H1 (cell line): ENCODE measurements at regions not wholly inside any gene's neighbourhood (a gene's known extent, or its start where the extent isn't known, plus 50 kb on each side); places are given as distances from the start of the nearest gene placed in this dataset.

Source experiments
- CTCF ChIA-PET: fragments of 300-600 bp; sonication (Branson Sonifier 250); formaldehyde crosslinking; loops from one replicate; lab custom pipeline; 2021; ENCODE audit not compliant: partially characterized antibody; lab: Charles Lee
- POLR2A ChIA-PET: fragments of 300-600 bp; sonication (Branson Sonifier 250); formaldehyde crosslinking; loops from one replicate; lab custom pipeline; 2021; ENCODE audit warnings: inconsistent platforms; ENCODE audit not compliant: partially characterized antibody; lab: Charles Lee
- DNase-seq, 2 experiments: peaks; one replicate each; pipeline versions ENCODE4 v3.0.0 to v3.0.0-alpha.2; 2010 to 2022; ENCODE audit warnings: low spot score in 2 of 2, low read depth in 1 of 2, mixed read lengths in 1 of 2
- FAIRE-seq: peaks from 2 replicates; lab custom pipeline; 2011; peaks lifted over from hg19 to GRCh38; lab: Jason Lieb, UNC
- H2AFZ ChIP-seq: 2 replicates; pipeline ENCODE4 v1.8.1; 2012; ENCODE audit warnings: low read length, inconsistent platforms
- H2AK5ac ChIP-seq: 2 replicates; pipeline ENCODE4 v1.6.1; 2013; ENCODE audit warnings: low read depth, low read length
- H2BK120ac ChIP-seq: replicated peaks from 2 replicates; pipeline ENCODE3; 2013; ENCODE audit warnings: low read depth, low read length, inconsistent platforms
- H2BK12ac ChIP-seq: 2 replicates; pipeline ENCODE4 v1.6.1; 2013; ENCODE audit warnings: low read depth, low read length
- H2BK15ac ChIP-seq: 2 replicates; pipeline ENCODE4 v1.6.1; 2013; ENCODE audit warnings: low read length
- H2BK20ac ChIP-seq: 2 replicates; pipeline ENCODE4 v1.6.1; 2013; ENCODE audit warnings: low read length
- H2BK5ac ChIP-seq: 2 replicates; pipeline ENCODE4 v1.6.1; 2013; ENCODE audit warnings: low read depth, low read length
- H3K14ac ChIP-seq: 2 replicates; pipeline ENCODE4 v1.6.1; 2013; ENCODE audit warnings: inconsistent platforms; ENCODE audit not compliant: insufficient read length
- H3K18ac ChIP-seq: 2 replicates; pipeline ENCODE4 v1.6.1; 2013; ENCODE audit warnings: low read length; ENCODE audit errors: extremely low read depth
- H3K23ac ChIP-seq: 2 replicates; pipeline ENCODE4 v1.6.1; 2013; ENCODE audit warnings: inconsistent platforms; ENCODE audit not compliant: insufficient read length
- H3K23me2 ChIP-seq: 2 replicates; pipeline ENCODE4 v1.6.1; 2013; ENCODE audit warnings: low read depth, low read length
- H3K27ac ChIP-seq: 2 replicates; pipeline ENCODE4 v1.6.1; 2011; ENCODE audit warnings: low read depth, low read length, inconsistent platforms
- H3K27me3 ChIP-seq, 4 experiments: replicated peaks in 1 of 4; 1 replicate in 1 of 4; 2 replicates in 3 of 4; pipeline versions ENCODE4 v1.6.1 to v1.8.1; 2011 to 2013; ENCODE audit warnings: low read length in 3 of 4, mild to moderate bottlenecking in 3 of 4, inconsistent platforms in 2 of 4, mixed read lengths in 2 of 4, moderate library complexity in 1 of 4; ENCODE audit not compliant: control insufficient read depth in 3 of 4, insufficient read depth in 3 of 4; ENCODE audit errors: extremely low read depth in 1 of 4
- H3K36me3 ChIP-seq, 4 experiments: 2 replicates each; pipeline versions ENCODE4 v1.6.1 to v1.8.1; 2011 to 2013; ENCODE audit warnings: mild to moderate bottlenecking in 4 of 4, low read length in 3 of 4, moderate library complexity in 2 of 4, control low read depth in 1 of 4, inconsistent platforms in 1 of 4; ENCODE audit not compliant: insufficient read depth in 4 of 4, control insufficient read depth in 2 of 4
- H3K4ac ChIP-seq: replicated peaks from 2 replicates; pipeline ENCODE3; 2013; ENCODE audit warnings: low read length, low read depth, mixed read lengths, inconsistent platforms; ENCODE audit not compliant: insufficient read length
- H3K4me1 ChIP-seq, 4 experiments: replicated peaks in 1 of 4; 1 replicate in 1 of 4; 2 replicates in 3 of 4; pipeline versions ENCODE4 v1.6.1 to v1.8.1; 2011 to 2013; ENCODE audit warnings: low read length in 3 of 4, inconsistent platforms in 2 of 4, mixed read lengths in 1 of 4; ENCODE audit not compliant: insufficient read depth in 4 of 4, control insufficient read depth in 3 of 4
- H3K4me2 ChIP-seq, 2 experiments: 2 replicates each; pipeline versions ENCODE4 v1.6.1 to v1.8.1; 2011 to 2013; ENCODE audit warnings: low read depth in 2 of 2, low read length in 2 of 2, control low read depth in 1 of 2, inconsistent platforms in 1 of 2, mild to moderate bottlenecking in 1 of 2; ENCODE audit not compliant: insufficient read depth in 1 of 2
- H3K4me3 ChIP-seq, 4 experiments: fragments of 200-600, 300-600 bp in 1 of 4; sonication (generic), shearing (Covaris generic), sonication (Bioruptor Twin) in 1 of 4; 2 replicates each; pipeline versions ENCODE4 v1.5.1 to v1.8.1; 2011 to 2016; ENCODE audit warnings: low read length in 4 of 4, low read depth in 3 of 4, control low read depth in 2 of 4, inconsistent platforms in 2 of 4, mild to moderate bottlenecking in 2 of 4, mixed read lengths in 1 of 4, moderate library complexity in 1 of 4; ENCODE audit not compliant: insufficient read depth in 2 of 4; ENCODE audit errors: extremely low read depth in 1 of 4
- H3K56ac ChIP-seq: replicated peaks from 2 replicates; pipeline ENCODE3; 2013; ENCODE audit warnings: low read depth, mild to moderate bottlenecking, mixed read lengths, low read length, inconsistent platforms; ENCODE audit not compliant: insufficient read length
- H3K79me1 ChIP-seq: 2 replicates; pipeline ENCODE4 v1.6.1; 2013; ENCODE audit warnings: low read depth, low read length, control low read depth
- H3K79me2 ChIP-seq, 2 experiments: 2 replicates each; pipeline versions ENCODE4 v1.6.1 to v1.8.1; 2012 to 2013; ENCODE audit warnings: low read length in 2 of 2, mild to moderate bottlenecking in 2 of 2, inconsistent platforms in 1 of 2; ENCODE audit not compliant: insufficient read depth in 2 of 2, control insufficient read depth in 1 of 2
- H3K9ac ChIP-seq, 4 experiments: replicated peaks in 1 of 4; 1 replicate in 1 of 4; 2 replicates in 3 of 4; pipeline versions ENCODE4 v1.6.1 to v1.8.1; 2011 to 2013; ENCODE audit warnings: low read depth in 3 of 4, low read length in 3 of 4, control low read depth in 2 of 4, mild to moderate bottlenecking in 2 of 4, moderate library complexity in 2 of 4, inconsistent platforms in 1 of 4; ENCODE audit errors: extremely low read depth in 1 of 4
- H3K9me3 ChIP-seq, 2 experiments: 2 replicates each; pipeline versions ENCODE4 v1.6.1 to v1.8.1; 2012 to 2013; ENCODE audit warnings: mild to moderate bottlenecking in 2 of 2, moderate library complexity in 2 of 2, control low read depth in 1 of 2, inconsistent platforms in 1 of 2, low read depth in 1 of 2, low read length in 1 of 2, mixed read lengths in 1 of 2; ENCODE audit not compliant: insufficient read depth in 2 of 2
- H4K20me1 ChIP-seq, 2 experiments: replicated peaks in 1 of 2; 2 replicates each; pipeline versions ENCODE3 to v1.8.1; 2011 to 2013; ENCODE audit warnings: inconsistent platforms in 2 of 2, low read length in 2 of 2, mild to moderate bottlenecking in 1 of 2; ENCODE audit not compliant: insufficient read depth in 2 of 2, control insufficient read depth in 1 of 2
- H4K5ac ChIP-seq: 2 replicates; pipeline ENCODE4 v1.6.1; 2013; ENCODE audit warnings: low read length, low read depth, mixed read lengths, inconsistent platforms; ENCODE audit not compliant: insufficient read length
- H4K8ac ChIP-seq: 2 replicates; pipeline ENCODE4 v1.8.0; 2013; ENCODE audit warnings: mild to moderate bottlenecking, moderate library complexity, low read length, inconsistent platforms; ENCODE audit not compliant: insufficient read depth; ENCODE audit errors: extremely low read depth
- H4K91ac ChIP-seq: replicated peaks from 2 replicates; pipeline ENCODE3; 2013; ENCODE audit warnings: low read length, mixed read lengths, inconsistent platforms; ENCODE audit not compliant: insufficient read length
- EGR1 ChIP-seq: IDR thresholded peaks from 2 replicates; pipeline ENCODE4 v1.6.1; 2011; ENCODE audit warnings: low read depth, low read length, borderline replicate concordance
- NRF1 ChIP-seq: IDR thresholded peaks from 2 replicates; pipeline ENCODE4 v1.6.1; 2011; ENCODE audit warnings: mild to moderate bottlenecking, low read depth, low read length, improper control_type of control experiment
- SAP30 ChIP-seq: fragments of 300-600 bp; sonication (generic); IDR thresholded peaks from 2 replicates; pipeline ENCODE4 v1.7.1; 2012; ENCODE audit warnings: low read length, moderate library complexity, mild to moderate bottlenecking, inconsistent platforms; ENCODE audit not compliant: insufficient read depth, insufficient replicate concordance
- SP1 ChIP-seq: IDR thresholded peaks from 2 replicates; pipeline ENCODE4 v1.6.1; 2011; ENCODE audit warnings: low read depth, low read length
- TAF7 ChIP-seq: optimal IDR thresholded peaks from 2 replicates; pipeline ENCODE3; 2011; ENCODE audit warnings: low read depth, mild to moderate bottlenecking, inconsistent platforms, low read length, moderate library complexity, borderline replicate concordance
- TBP ChIP-seq: IDR thresholded peaks from 2 replicates; pipeline ENCODE4 v1.6.1; 2011; ENCODE audit warnings: low read depth, low read length, improper control_type of control experiment
- TEAD4 ChIP-seq: IDR thresholded peaks from 2 replicates; pipeline ENCODE4 v1.6.1; 2012; ENCODE audit warnings: low read depth, low read length, inconsistent platforms, mixed read lengths
- WGBS, 2 experiments: shearing (Covaris generic) in 1 of 2; methylation state at CpG; one replicate each; pipeline versions ENCODE4 v1.1.6 to v1.1.7; 2013 to 2015; ENCODE audit warnings: low lambda C conversion rate in 2 of 2, mixed read lengths in 2 of 2, inconsistent platforms in 1 of 2, low coverage in 1 of 2, missing lambda C conversion rate in 1 of 2; ENCODE audit not compliant: insufficient replicate concordance in 2 of 2, insufficient coverage in 1 of 2, insufficient read length in 1 of 2; ENCODE audit errors: extremely low coverage in 1 of 2, missing lambda C conversion rate in 1 of 2; 5-methylcytosine and 5-hydroxymethylcytosine counted together

- H4K8ac ChIP-seq = no peak overlapping the region
- POLR2A ChIA-PET = no interaction called here
- no peaks in the 10 kb centered on the region for H3K79me1 ChIP-seq
- H4K91ac ChIP-seq = no peak overlapping the region
- H3K14ac ChIP-seq = no peak overlapping the region
- no peak overlapping the region for H2BK20ac ChIP-seq
- no peaks in the 10 kb centered on the region for H3K9me3 ChIP-seq
- no peak overlapping the region for H3K18ac ChIP-seq
- CTCF ChIA-PET = interaction anchor here (1.5 kb wide), 1 partner anchor 317 kb away, joined by 3 read pairs; no protein-coding TSS in a partner anchor
- H3K23ac ChIP-seq = no peak overlapping the region
- no peaks in the 10 kb centered on the region for H3K36me3 ChIP-seq
- no peak overlapping the region for H2BK15ac ChIP-seq
- no peak overlapping the region for H3K27ac ChIP-seq
- H2AFZ ChIP-seq = no peak overlapping the region
- no peak overlapping the region for H3K4ac ChIP-seq
- H3K4me3 ChIP-seq = no peak overlapping the region
- no peak overlapping the region for H3K4me2 ChIP-seq
- no peak for FAIRE-seq
- H3K23me2 ChIP-seq = no peaks in the 10 kb centered on the region
- H4K20me1 ChIP-seq = no peaks in the 10 kb centered on the region
- H3K27me3 ChIP-seq = no peaks in the 10 kb centered on the region
- no peak overlapping the region for H2BK12ac ChIP-seq
- no peak overlapping the region for H3K9ac ChIP-seq
- H3K56ac ChIP-seq = no peak overlapping the region
- H3K79me2 ChIP-seq = no peaks in the 10 kb centered on the region
- H2BK5ac ChIP-seq = no peak overlapping the region
- H4K5ac ChIP-seq = no peak overlapping the region
- no peak for TF ChIP-seq SP1
- TF ChIP-seq TBP = no peak
- TF ChIP-seq NRF1 = no peak
- no peak for TF ChIP-seq SAP30
- TF ChIP-seq TAF7 = no peak
- TF ChIP-seq TEAD4 = no peak
- no peak for TF ChIP-seq EGR1
- TF ChIP-seq, all 59 proteins: peak for 0
- Histone ChIP-seq H3K4me1 (no peaks in the 10 kb centered on the region), H2AK5ac (no peak overlapping the region), H2BK120ac (no peak overlapping the region)
- WGBS, 2 experiments = 85% methylated on average over 2 of the region's 2 CpGs; no CpG with 5 or more reads in 1 of the 2 experiments
- no peak for DNase-seq
Measured at GRCh38 chr18:73079920-73080319, 212.1 kb upstream of the NETO1 start.
